ENCODE measurements at regions not wholly inside any gene's neighbourhood (a gene's known extent, or its start where the extent isn't known, plus 50 kb on each side); places are given as distances from the start of the nearest gene placed in this dataset.

GRCh38 chr6:101294676-101295075 is 98.8 kb upstream of the GRIK2 start:
- TF ChIP-seq ZNF785 (tag by site-specific recombination; IDR thresholded peaks at IDR 0.05) (no peak), ZNF114 (tag by site-specific recombination; IDR thresholded peaks at IDR 0.05) (no peak), CTCF (tag by site-specific recombination; IDR thresholded peaks at IDR 0.05) (no peak)
